Fibroblast of peridontal ligament (primary cell): ENCODE measurements at regions not wholly inside any gene's neighbourhood (a gene's known extent, or its start where the extent isn't known, plus 50 kb on each side); places are given as distances from the start of the nearest gene placed in this dataset.
"Not testable (repeated sequence)": the region's sequence is repeated elsewhere in the genome, so short reads cannot be mapped to it uniquely, and the experiment has no call there.

ENCODE experiments used
- DNase-seq: peaks from one replicate; pipeline ENCODE4 v3.0.0-alpha.2; 2010; ENCODE audit errors: extremely low read depth

- no peak for DNase-seq
Measured at GRCh38 chr20:47441774-47442150, 59.9 kb upstream of the NCOA3 start.

- not testable (repeated sequence) for DNase-seq
Measured at GRCh38 chr20:47443060-47443459, 58.6 kb upstream of the NCOA3 start.

- no peak for DNase-seq
Measured at GRCh38 chr20:47444584-47444983, 57.1 kb upstream of the NCOA3 start.

- no peak for DNase-seq
Measured at GRCh38 chr20:47445291-47445690, 56.4 kb upstream of the NCOA3 start.

- DNase-seq: not testable (repeated sequence)
Measured at GRCh38 chr20:47447350-47448296, 54.1 kb upstream of the NCOA3 start.

GRCh38 chr20:47448429-47448828 is 53.3 kb upstream of the NCOA3 start:
- DNase-seq: no peak

- no peak for DNase-seq
Measured at GRCh38 chr20:47451602-47451904, 50.1 kb upstream of the NCOA3 start.
